HG03045 (cell line): ENCODE measurements at regions not wholly inside any gene's neighbourhood (a gene's known extent, or its start where the extent isn't known, plus 50 kb on each side); places are given as distances from the start of the nearest gene placed in this dataset.

Source experiments
- ATAC-seq: cut with Tn5 transposase; IDR thresholded peaks from one replicate; pipeline ENCODE4 v1.9.1; 2021; ENCODE audit warnings: mild to moderate bottlenecking, moderate library complexity; ENCODE audit not compliant: unreplicated experiment

DNA sequence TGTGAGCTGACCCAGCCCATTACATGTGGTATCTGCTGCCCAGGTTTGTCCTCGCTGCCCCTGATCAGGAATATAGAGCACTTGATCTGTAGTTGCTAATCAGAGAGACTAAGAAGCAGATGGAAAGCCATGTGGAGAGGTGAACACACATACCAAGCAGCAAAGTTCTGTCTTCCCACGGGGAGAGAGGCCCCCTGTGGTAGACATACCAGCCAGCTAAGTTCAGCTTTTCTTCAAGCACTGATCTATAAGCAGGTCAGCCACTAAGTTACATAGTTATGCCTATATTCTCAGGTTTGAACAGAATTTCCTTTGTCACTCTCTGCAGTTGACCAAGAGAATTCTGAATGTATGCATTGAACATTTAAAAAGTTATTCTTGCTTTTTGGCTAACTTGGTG is 76.4 kb downstream of the DDX3Y start:
- no peak for ATAC-seq

DNA sequence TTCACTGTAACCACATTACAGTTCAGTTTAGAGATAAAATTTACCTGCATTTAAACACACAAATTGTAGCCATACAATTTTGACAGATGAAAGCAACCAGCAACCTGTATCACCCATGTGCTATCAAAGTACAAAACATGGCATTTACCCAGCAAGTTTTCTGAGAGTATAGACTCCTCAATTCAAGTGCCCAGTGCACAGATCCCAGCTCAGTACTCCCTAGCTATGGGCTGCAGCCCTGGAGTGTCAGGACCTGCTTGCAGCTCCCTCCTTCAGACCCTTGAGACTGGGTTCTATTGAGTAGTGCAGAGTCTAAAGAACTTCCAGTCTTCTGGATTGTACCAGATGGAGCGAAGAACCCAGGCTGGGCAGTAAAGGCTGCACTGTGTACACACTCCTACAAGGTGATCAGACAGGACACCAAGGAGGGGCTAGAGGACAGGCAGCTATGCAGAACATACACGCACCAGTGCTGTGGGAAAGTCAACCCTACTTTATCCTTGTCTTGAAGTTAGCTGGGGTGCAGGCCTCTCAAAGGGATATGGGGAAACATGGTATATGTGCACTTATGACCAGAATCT is 77.7 kb downstream of the DDX3Y start:
- ATAC-seq = no peak

DNA sequence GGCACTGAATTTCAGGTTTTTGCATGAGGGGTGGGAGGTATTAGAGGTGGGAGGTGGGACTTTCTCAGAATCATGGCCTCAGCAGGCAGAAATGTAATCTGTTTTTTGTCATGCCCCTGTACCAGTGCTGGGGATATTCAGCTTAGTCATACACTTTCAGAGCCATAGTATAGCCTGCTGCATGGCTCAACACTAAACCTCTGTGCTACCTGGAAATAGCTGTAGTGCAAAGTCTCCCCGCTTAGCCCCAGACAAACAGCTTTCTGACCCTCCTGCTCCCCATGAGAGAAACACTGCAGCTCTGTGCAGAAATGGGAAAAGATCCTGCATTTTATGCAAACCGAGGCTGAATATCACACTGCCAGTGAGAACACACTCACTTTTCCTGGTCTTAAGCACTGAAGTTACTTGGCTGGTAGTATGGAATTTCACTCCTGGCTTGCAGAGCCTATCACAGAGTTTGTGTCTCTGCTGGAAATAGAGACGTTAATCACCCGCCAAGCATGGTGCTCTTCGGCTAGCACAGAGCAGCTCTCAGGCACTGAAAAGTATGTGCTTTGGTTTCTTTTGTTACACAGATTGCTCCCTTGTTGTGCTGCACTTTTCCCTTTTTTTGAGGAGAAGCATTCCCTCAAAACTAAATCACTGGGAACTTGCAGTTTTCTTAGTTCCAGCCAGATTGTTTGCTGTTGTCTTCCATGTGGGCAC is 80.1 kb downstream of the DDX3Y start:
- no peak for ATAC-seq

DNA sequence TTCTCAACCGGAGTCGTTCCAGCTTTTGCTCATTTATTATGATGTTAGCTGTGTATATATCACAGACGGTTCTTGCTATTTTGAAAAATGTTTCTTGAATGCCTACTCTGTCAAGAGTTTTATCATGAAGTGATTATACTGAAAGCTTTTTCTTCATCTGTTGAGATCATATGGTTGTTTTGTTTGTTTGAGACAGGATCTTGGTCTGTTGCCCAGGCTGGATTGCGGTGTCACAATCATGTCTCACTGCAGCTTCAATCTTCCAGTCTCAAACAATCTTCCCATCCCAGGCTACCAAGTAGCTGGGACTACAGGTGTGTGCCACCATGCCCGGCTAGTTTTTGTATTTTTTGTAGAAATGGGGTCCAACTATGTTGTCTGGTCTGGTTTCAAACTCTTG is 112.8 kb downstream of the DDX3Y start:
- ATAC-seq = no peak

DNA sequence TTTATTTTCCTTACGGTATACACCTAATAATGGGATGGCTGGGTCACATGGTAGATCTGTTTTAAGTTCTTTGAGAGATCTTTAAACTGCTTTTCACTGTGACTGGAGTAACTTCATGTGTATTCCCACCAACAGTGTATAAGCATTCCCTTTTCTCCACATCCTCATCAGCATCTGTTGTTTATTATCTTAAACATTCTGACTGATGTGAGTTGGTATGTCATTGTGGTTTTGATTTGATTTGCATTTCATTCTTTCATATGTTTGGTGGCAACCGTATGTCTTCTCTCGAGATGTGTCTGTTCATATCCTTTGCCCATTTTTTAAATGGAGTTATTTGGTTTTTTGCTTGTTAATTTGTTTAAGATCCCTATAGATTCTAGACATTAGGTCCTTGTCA is 114.8 kb downstream of the DDX3Y start:
- ATAC-seq = no peak

DNA sequence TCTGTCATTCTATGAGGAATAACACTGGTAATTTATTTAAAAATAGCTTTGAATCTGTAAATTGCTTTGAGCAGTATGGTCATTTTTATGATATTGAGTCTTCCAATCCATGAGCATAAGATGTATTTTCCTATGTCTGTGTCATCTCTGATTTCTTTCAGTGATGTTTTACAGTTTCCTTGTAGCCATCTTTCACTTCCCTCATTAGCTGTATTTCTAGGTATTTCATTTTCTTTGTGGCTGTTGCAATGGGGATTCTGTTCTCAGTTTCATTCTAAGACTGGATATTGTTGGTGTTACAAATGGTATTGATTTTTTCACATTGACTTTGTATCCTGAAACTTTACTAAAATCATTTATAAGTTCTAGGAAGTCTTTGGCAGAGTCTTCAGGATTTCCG is 116.2 kb downstream of the DDX3Y start:
- ATAC-seq = peak; percentile 56

DNA sequence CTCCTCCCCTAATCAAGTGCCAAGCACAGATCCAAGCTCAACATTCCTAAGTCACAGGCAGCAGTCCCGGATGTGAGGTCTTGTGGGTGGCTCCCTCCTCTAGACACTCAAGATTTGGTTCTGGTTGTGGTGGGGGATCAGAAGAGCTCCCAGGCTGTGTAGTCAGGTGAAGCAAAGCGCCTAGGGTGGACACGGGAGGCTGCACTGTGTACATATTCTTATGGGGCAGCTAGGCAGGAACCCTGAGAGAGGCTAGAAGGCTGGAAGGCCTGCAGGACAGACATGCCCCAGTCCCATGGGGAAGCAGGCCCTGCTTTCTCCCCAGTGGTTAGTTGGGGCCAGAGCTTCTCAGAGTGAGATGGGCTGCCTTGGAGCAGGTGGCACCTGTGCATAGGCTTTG is 118.9 kb downstream of the DDX3Y start:
- no peak for ATAC-seq

DNA sequence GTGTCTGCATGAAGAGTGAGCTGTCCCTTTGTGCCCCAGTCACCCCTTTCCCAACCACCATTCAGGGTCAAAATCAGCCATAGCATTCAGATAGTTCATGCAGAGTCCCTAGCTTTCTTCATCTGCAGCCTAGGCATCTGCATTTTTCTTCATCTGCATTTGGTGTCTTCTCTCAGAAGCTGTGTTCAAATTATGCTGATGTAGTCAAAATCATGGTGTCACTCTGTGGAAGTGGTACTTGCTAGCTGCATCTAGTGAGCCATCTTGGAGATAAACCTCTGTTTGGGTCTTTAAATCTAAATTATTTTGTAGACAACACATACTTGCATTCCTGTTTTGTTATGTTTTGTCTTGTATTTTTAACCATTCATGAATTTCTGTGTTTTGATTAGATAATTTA is 119.8 kb downstream of the DDX3Y start:
- ATAC-seq = no peak

DNA sequence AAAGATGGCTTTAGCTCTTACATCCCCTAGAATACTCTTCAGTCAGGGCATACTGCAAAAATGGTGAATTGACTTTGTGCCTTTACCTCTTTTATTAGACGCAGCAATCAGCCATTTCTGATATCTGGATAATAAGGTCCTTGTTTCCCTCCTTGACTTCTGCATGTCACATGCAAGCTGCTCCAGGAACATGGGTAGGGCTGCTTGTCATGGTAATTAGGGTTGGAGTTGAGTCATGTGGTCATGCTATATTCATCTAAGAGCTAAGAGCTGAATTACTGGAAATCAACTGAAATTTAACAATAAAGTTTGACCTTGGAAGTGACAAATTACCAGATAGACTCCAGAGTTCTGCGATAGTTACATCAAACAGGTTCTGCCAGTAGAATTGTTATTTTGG is 122.2 kb downstream of the DDX3Y start:
- no peak for ATAC-seq

DNA sequence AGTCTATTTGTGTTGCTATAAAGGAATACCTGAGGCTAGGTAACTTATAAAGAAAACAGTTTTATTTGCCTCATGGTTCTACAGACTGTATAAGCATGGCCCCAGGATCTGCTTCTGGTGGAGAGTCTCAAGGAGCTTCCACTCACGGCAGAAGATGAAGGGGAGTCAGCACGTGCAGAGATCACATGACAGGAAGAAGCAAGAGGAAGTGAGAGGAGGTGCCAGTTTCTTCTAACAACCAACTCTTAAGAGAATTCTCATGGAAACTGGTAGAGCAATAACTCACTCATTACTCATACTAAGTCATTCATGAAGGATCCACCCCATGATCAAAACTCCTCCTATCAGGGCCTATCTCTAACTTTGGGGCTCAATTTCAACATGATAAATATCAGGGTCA is 135.6 kb downstream of the DDX3Y start:
- no peak for ATAC-seq

DNA sequence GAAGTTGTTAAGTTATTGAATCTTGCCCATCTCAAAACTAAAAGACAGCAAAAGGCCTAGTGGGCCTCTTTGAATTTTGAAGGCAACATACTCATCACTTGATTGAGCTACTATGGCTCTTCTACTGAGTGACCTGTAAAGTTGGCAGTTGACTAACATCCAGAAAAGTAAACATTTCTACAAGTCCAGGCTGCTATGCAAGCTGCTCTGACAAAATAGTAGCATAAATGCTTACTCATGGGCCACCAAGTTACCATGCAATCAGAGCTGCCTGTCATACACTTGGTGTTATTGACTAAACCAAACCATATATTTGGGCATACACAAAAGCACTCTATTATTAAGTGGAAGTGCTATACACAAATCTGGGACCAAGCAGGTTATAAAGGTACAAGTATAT is 148.8 kb downstream of the DDX3Y start:
- ATAC-seq = no peak

DNA sequence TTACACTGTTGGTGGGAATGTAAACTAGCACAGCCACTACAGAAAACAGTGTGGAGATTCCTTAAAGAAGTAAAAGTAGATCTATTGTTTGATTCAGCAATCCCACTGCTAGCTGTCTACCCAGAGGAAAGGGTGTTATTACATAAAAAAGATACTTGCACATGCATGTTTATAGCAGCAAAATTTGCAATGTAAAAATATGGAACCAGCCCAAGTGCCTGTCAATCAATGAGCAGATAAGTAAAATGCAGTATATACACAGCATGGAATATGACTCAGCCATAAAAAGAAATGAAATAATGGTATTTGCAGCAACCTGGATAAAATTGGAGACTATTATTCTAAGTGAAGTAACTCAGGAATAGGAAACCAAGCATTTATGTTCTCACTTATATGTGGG is 161.7 kb downstream of the DDX3Y start:
- no peak for ATAC-seq

DNA sequence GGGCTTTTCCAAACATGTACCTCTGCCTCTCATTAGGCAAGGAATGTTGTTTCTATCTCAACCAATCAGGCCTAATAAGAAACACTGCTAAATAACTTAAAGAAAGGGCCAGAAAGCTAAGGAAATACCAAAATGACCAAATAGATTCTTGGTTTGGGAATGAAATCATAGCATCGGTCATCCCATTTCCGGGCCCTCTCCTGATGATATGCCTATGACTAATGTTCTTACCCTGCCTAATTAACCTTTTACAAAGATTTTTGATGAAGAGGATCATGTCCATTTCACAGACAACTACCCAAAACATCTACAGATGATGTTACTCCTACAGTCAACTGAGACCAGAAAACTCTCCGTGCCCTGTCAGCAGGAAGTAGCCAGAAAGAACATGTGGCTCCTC is 164.0 kb downstream of the DDX3Y start:
- ATAC-seq = no peak

DNA sequence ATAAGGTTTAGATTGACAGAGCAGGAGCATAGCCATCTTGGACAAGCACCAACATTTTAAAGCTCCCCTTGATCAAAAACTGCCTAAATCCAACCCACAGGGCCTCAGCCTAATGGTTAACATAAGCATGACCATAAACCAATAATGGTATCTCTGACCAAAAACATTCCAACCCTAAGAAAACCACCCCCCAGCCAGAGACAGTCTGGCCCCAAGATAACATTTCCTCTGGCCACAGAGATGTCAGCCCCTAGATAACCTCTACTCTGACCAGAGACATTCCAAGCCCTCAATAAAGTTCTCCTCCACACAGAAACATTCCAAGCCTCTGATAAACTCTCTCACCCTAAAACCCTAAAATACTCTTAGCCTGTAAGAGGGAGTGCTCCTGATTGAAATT is 164.4 kb downstream of the DDX3Y start:
- no peak for ATAC-seq

DNA sequence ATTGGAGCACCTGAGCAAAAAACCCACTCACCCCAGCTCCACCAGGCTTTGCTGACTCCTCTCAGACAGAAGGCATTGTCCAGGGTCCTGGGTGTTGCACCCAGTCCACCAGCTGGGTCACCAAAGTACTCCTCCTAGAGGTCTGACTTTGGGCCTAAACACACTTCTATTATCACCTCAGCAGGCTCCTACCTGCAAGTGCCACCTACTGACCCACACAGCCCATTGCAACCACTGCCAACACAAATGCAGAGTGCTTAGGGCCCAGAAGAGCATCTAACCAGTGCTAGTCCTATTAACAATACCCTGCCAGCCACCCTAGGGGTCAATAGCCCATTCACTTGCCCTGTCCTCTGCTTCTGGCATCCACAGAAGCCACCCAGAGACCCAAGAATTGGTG is 178.1 kb downstream of the DDX3Y start:
- no peak for ATAC-seq

DNA sequence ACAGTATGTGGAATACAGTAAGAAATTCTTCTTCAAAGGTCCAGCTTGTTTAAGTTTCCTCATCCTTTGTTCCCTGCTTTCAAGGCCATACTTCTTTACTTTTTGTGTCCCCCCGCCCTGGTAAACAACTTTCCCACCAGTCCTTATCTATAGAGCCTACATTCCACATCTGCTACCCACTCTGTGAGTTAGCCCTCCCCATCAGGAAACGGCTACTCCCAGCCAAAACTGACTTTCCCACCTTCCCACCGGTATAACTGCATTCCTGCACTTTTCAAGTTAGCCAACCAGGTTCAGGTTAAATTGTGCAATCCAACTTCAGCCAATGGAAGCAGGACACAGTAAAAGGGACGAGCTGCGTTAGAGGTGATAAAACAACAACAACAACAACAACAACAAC is 186.9 kb downstream of the DDX3Y start:
- no peak for ATAC-seq

DNA sequence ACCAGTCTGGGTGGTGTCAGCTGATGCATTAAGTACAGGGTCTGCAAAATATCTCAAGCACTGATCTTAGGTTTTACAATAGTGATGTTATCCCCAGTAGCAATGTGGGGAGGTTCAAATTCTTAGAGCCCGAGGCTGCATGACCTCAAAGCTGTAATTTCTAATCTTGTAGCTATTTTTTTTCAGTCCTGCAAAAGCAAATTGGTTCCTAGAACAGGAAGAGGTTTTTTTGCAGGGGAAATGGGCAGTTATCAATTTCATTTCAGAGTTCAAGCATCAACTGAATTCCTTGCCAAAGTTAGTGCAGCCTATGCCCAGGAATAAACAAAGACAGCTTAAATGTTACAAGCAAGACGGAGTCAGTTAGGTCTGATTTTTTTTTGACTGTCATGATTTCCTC is 188.3 kb downstream of the DDX3Y start:
- no peak for ATAC-seq

DNA sequence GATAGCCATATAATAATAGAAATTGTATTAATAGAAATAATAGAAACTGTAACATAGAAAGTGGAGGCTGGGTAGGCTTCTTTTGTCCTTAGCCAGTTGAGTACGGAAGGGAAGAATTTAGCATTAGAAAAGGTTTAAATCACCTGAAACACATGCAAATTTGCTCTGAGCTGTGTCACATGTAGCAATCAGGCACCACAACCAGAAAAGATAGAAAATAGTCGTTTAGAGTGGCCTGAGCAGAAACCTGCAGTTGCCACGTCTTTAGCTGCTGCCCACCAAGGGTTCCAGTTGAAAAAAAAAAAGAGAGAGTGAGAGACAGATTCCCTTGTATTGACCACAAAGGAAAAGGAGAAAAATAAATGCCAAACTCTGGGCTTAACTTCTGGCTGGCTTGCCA is 188.8 kb downstream of the DDX3Y start:
- no peak for ATAC-seq

DNA sequence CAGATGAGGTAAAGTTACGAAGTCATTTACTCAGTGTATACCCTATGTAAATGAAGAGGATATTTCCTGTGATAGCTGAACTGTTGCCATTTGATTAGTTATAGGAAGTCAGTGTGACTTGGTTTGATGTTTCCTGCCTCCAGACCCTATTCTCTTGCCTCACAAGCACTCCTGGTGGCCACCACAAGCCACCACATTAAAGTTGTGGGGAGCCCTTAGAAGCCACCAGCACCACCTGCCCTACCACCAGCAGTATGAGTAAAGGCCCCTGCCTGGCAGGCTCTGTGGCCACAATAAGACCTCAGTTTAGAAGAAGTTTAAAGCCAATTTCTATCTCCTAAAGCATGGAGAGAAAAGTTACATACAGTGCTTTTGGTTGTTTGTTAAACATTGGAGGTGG is 189.7 kb downstream of the DDX3Y start:
- ATAC-seq = no peak

DNA sequence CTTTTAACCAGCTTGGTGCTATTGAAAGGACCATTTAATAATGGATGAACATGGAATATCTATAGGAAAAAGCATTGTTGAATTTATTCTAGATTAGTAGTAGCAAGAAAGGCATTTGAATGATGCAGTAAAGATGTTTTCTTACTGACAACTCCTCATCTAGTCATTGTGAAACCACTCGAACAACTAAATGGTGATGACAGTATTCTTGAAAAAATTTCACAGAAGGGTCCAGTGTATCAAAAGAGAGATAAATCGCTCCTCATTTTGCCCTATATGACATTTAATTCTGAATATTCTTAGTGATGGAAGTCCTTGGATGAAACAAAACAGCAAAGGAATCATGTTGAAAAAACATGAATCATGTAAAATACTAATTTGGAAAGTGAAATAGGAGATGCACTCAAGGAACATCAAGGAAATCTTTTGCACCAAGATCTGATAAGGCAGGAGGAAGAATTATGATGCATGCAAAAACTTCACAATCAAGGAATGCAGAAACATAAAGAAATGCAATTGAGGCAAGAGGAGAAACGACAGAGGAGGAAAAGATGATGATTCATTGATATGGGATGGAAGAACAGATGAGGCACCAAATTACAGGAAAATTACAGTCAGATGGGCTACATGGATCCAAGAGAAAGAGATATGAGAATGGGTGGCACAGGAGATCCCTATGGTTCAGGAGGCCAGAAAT is 190.4 kb downstream of the DDX3Y start:
- no peak for ATAC-seq

DNA sequence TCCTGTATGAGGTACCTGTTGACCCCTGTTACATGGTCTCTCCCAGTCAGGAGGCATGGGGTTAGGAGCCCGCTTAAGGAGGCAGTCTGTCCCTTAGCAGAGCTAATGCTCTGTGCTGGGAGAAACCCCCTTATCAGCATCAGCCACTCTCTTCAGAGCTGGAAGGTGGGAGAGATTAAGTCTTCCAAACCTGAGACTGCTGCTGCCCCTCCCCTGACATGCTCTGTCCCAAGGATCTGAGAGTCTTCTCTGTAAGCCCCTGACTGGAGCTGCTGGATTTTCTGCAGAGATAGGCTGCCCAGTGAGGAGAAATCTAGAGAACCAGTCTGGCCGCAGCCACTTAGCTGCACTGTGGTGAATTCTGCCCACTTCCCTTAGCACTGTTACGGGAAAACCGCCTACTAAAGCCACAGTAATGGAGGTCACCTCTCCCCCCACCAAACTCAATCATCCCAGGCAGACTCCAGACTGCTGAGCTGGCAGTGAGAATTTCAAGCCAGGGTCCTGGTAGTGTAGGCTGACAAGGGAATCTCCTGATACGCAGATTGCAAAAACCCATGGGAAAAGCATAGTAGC is 222.3 kb downstream of the DDX3Y start:
- ATAC-seq = peak; percentile 87

DNA sequence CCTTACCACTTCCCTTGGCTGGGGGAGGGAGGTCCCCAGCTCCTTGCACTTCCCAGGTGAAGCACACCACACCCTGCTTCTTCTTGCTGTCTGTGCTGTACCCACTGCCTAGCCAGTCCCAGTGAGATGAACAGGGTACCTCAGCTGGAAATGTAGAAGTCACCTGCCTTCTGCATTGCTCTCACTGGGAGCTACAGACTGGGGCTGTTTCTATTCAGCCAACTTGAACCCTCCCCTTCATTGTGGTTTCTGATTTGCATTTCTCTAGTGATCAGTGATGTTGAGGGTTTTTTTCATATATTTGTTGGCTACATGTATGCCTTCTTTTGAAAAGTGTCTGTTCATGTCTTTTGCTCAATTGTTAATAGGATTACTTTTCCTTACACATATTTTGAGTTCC is 222.8 kb downstream of the DDX3Y start:
- peak; percentile 90 for ATAC-seq
